H7 (cell line): ENCODE measurements at regions not wholly inside any gene's neighbourhood (a gene's known extent, or its start where the extent isn't known, plus 50 kb on each side); places are given as distances from the start of the nearest gene placed in this dataset.

Source experiments
- DNase-seq: peaks from one replicate; pipeline ENCODE4 v3.0.0; 2012
- H3K27me3 ChIP-seq: 2 replicates; pipeline ENCODE4 v1.6.0; 2011; ENCODE audit warnings: mild to moderate bottlenecking, low read length; ENCODE audit not compliant: control insufficient read depth, insufficient read depth
- H3K36me3 ChIP-seq: replicated peaks from 2 replicates; pipeline ENCODE4 v1.5.1; 2011; ENCODE audit warnings: low read length; ENCODE audit not compliant: control insufficient read depth, insufficient read depth
- H3K4me3 ChIP-seq: 2 replicates; pipeline ENCODE4 v1.5.1; 2011; ENCODE audit warnings: low read depth, mild to moderate bottlenecking, control low read depth, low read length, moderate library complexity; ENCODE audit not compliant: insufficient read depth

DNA sequence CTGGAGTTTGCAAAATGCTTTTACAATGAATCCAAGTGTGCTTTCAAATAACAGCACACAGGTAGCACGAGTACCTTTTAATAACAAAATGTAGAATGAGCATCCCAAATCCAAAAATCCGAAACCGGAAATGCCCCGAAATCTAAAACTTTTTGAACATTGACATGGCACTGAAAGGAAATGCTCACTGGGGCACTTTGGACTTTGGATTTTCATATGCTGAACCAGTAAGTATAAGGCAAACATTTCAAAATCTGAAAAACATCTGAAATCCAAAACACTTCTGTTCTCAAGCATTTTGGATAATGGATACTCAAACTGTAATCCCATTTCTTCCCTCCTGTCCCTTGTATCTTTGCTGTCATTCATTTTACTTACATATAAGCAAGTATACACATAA, 50.1 kb downstream of the GCNT4 start:
- Histone ChIP-seq H3K27me3 (no peaks in the 10 kb centered on the region), H3K4me3 (no peak overlapping the region), H3K36me3 (no peaks in the 10 kb centered on the region)
- no peak for DNase-seq

DNA sequence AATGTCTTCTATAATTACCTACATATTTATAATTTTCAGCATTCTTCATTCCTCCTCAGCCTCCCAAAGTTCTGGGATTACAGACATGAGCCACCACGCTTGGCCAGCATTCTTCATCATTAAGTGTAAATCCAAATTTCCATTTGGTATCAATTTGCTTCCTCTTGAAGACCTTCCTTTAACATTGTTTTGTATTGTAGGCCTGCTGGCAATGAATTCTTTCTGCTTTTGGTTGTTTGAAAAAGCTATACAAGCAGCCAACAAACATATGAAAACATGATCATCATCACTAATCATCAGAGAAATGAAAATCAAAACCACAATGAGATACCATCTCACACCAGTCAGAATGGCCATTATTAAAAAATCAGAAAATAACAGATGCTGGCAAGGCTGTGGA, 56.4 kb downstream of the GCNT4 start:
- Histone ChIP-seq H3K36me3 (no peaks in the 10 kb centered on the region), H3K4me3 (no peak overlapping the region), H3K27me3 (no peaks in the 10 kb centered on the region)
- no peak for DNase-seq

DNA sequence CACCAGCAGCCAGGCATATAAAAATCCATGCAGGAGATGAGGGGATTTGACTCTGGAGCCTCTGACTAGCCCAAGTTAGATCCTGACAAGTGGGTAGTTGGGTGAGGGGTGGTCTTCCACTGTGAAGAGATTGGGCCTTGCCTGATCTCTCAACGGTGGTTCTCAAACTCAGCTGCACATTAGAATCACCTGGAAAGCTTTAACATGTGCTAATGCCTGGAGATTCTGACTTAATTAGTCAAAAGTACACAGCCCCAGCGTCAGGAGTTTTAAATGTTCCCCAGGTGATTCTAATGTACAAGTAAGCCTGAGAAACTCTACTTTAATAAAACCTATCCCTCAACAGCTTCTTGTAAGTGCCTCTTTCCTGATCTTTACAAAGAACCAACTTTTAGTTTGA, 57.5 kb downstream of the GCNT4 start:
- Histone ChIP-seq H3K36me3 (no peaks in the 10 kb centered on the region), H3K4me3 (no peak overlapping the region), H3K27me3 (no peaks in the 10 kb centered on the region)
- no peak for DNase-seq

DNA sequence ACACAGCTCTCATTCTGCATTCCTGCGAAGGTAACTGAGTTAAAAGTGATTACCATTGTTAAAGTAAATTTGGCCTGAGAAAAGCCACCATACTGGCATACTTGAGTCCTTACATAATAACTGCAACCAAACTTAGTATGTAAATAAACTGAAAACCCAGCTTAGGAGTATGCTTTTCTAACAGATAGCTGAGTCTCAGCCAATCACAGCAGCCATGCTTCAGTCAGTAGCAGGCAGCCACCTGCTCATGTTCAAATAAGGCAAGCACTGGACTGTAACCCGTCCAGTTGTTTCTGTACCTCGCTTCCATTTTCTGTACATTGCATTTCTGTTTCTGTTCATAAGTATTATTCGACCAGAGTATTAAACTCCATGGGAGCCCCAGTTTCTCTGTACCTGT, 58.6 kb downstream of the GCNT4 start:
- no peak overlapping the region for H3K4me3 ChIP-seq
- DNase-seq, result no peak
- no peaks in the 10 kb centered on the region for H3K36me3 ChIP-seq
- H3K27me3 ChIP-seq, result no peaks in the 10 kb centered on the region

DNA sequence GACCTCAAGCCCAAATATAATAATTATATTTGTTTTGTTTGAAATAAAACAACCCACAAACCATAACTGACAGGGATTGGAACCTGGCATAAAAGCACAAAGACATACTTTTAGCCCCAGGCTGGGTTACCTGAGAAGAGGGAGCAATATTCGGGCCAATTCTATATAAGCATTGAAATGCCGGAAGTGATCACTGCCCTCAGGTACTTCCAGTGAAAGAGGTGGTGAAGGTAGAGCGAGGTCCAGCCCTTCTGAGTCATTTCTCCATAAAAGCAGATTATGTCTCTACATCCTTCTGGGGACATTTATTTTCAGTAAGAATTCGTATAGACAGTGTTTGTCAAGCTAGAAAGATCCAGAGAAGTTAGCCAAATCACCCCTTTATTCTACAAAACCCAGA, 59.6 kb downstream of the GCNT4 start:
- no peaks in the 10 kb centered on the region for H3K27me3 ChIP-seq
- H3K4me3 ChIP-seq, result no peak overlapping the region
- H3K36me3 ChIP-seq, result no peaks in the 10 kb centered on the region
- DNase-seq, result no peak

DNA sequence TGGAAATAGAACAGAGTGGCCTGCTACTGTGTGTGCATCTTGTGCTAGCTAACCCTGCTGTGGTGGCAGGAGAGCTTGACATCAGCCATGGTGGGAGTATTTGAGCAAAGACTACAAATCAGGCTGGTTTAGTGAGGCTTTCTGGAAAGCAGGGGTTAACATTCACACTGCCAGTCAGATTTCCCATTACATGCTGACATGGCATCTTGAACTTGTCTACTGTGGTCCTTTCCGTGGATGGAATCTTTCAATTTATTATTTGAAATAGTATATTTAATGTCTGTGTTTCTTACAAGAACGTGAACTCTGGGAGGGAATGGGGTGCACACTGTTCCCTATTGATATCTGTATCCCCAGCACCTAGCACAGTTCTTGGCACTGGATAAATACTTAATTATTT, 60.8 kb downstream of the GCNT4 start:
- Histone ChIP-seq H3K4me3 (no peak overlapping the region), H3K36me3 (no peaks in the 10 kb centered on the region), H3K27me3 (no peaks in the 10 kb centered on the region)
- DNase-seq, result no peak

DNA sequence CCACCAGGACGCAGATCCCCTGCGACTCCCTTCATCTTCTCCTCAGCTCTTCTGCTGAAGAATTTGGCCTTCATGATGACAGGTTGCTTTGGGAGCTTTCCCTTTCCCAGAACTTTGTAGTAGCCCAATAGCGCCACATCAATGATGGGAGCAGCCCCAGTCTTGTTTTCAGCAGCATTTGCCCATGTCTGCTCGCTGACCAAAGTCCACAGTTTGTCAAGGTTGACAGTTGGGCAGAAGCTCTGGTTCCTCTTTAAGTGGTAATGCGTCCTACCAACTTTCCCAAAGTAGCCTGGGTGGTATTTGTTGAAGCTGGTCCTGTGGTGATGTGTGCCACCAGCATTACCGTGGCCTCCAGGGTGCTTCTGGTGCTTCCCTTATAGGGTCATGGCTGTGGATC, 62.2 kb downstream of the GCNT4 start:
- DNase-seq, result no peak

DNA sequence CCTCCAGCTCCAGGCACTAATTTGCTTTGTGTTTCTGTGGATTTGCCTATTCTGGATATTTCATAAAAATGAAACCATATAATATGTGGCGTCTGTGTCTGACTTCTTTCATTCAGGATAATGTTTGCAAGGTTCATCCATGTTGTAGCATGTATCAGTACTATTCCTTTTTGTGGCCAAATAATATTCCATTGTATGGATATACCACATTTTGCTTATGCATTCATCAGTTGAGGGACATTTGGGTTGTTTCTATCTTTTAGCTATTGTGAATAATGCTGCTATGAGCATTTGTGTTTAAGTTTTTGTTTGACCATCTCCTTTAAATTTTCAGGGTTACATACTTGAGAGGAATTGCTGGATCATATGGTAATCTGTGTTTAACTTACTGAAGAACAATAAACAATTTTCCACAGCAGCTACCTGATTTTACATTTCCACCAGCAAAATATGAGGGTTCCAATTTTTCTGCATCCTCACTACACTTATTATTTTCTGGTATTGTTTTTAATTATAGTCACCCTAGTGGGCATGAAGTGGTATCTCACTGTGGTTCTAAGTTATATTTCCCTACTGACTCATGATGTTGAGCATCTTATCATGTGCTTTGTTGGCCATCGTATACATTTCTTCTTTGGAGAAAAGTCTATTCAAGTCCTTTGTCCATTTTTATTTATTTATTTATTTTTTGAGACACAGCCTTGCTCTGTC, 63.9 kb downstream of the GCNT4 start:
- Histone ChIP-seq H3K36me3 (no peaks in the 10 kb centered on the region), H3K27me3 (no peaks in the 10 kb centered on the region), H3K4me3 (no peak overlapping the region)
- no peak for DNase-seq

More for the DNA sequence above, 62.2 kb downstream of the GCNT4 start:
- no peaks in the 10 kb centered on the region for H3K36me3 ChIP-seq
- H3K27me3 ChIP-seq, result no peaks in the 10 kb centered on the region
- H3K4me3 ChIP-seq, result no peak overlapping the region

DNA sequence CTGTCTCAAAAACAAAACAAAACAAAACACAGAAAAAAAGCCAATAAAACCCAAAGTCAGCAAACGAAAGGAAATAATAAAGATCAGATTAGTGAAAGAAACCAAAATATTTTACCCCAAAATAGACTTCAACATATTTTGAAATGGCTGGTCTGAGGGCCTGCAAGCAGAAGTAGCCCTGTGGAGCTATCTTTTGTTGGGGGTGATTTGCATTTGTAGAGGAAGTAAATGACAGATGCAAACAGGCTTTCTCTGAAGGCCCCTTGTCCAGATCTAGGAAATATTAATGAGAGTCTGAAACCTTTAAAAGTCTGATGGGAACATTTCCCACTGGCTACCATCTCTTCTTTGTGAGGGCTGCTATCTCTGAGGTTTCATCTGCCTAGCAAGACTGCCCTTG, 74.0 kb downstream of the GCNT4 start:
- H3K27me3 ChIP-seq, result no peaks in the 10 kb centered on the region
- H3K36me3 ChIP-seq, result no peaks in the 10 kb centered on the region
- H3K4me3 ChIP-seq, result no peak overlapping the region
- DNase-seq, result no peak

DNA sequence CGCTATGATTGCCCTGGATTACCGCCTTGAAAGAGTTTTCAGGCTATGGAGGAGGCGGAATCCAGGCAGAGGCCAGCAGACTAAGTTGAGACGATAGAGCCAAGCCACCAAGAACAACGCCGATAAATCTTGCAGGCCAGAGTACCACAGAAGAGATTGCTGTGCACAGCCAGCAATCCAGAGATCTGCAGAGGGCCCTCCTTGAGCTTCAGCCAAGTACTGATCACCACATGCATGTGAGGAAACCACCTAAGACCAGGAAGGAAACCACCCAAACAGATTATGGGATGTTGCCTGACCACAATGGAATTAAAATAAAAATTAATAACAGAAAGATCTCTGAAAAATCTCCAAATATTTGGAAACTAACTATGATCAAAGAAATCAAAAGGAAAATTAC, 74.9 kb downstream of the GCNT4 start:
- no peak overlapping the region for H3K4me3 ChIP-seq
- H3K36me3 ChIP-seq, result no peaks in the 10 kb centered on the region
- no peak for DNase-seq
- H3K27me3 ChIP-seq, result no peaks in the 10 kb centered on the region

DNA sequence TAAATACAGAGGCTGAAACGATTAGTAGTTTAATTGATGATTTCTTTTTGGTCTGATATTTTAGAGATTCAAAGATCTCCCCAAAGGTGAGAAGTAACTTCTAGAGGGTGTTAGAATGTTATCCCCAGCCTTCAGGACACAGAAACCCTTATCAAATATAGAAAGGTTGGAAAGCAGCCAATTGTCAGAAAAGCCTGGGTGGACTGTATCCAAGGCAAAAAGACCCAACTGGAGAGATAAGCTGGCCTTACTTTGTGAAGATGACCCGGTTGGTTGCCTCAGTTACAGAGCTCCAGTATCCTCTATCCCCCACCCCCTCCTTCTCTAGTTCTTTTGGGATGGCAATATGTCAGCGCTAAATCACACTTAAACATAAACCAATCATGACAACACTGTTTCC, 75.7 kb downstream of the GCNT4 start:
- Histone ChIP-seq H3K36me3 (no peaks in the 10 kb centered on the region), H3K4me3 (no peak overlapping the region), H3K27me3 (no peaks in the 10 kb centered on the region)
- no peak for DNase-seq

DNA sequence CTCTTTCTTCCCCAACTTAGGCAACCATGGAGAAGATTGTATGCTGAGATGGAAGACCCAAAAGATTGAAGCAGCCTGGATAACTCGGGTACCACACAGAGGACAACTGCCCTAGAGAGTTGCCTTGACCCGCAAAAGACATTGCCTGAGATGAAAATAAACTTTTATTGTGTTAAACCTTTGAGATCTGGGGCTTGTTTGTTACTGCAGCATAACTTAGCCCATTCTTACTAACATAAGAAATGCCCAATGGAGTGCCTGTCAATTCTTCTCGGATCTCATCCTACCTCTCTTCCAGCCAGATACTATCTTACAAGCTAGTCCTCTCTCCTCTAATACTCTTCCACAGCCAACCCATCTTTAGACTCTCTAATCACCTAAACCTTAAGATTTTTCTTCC, 76.8 kb downstream of the GCNT4 start:
- H3K4me3 ChIP-seq, result no peak overlapping the region
- no peaks in the 10 kb centered on the region for H3K27me3 ChIP-seq
- H3K36me3 ChIP-seq, result no peaks in the 10 kb centered on the region
- DNase-seq, result no peak

DNA sequence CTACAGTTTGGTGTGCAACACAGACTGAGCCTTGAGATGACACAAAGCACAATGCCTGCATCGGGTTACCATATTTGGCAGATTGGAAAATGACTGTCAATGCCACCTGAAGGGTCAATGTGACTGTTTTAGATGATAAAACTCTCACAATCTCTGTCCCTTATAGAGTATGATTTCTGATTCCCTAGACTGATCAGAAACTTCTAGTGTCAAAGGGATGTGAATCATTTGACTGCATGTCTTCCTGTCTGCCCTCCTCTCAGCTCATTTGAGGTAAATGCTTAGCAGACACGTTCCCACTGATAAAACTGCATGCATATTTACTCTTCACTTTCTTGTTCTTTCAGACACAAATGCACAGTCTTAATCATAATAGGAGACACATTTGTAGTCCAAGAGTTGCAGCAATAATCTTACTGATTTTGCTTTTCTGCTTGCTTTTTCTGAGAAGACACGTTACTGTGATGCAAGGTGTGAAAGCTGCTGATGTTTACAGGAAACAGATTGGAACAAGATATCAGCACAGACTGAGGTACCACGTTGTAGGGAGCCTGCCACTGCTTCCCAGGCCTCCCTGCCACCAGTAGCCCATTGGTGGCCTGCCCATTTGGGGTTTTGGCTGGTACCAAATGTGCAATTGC, 77.8 kb downstream of the GCNT4 start:
- no peak for DNase-seq
- Histone ChIP-seq H3K4me3 (no peak overlapping the region), H3K27me3 (no peaks in the 10 kb centered on the region), H3K36me3 (no peaks in the 10 kb centered on the region)

DNA sequence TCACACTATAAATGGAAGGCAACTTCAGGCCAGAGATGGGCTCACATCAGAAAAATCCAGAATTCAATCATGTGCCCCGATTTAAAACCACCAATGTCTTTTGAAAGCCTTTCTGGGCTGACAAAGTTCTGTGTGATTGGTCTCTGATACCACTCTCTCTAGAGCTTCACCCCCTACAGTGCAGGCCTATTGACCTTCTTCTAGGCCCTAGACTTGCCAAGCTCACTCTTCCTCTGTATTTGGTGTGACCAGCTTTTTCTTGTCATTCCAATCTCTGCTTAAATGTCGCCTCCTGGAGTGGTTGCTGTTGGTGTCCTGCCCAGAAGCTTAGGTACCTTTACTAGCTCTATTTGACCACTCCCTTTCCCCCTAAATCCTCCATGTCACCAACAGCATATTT, 78.7 kb downstream of the GCNT4 start:
- no peaks in the 10 kb centered on the region for H3K27me3 ChIP-seq
- no peaks in the 10 kb centered on the region for H3K36me3 ChIP-seq
- DNase-seq, result peak; percentile 4
- no peak overlapping the region for H3K4me3 ChIP-seq

DNA sequence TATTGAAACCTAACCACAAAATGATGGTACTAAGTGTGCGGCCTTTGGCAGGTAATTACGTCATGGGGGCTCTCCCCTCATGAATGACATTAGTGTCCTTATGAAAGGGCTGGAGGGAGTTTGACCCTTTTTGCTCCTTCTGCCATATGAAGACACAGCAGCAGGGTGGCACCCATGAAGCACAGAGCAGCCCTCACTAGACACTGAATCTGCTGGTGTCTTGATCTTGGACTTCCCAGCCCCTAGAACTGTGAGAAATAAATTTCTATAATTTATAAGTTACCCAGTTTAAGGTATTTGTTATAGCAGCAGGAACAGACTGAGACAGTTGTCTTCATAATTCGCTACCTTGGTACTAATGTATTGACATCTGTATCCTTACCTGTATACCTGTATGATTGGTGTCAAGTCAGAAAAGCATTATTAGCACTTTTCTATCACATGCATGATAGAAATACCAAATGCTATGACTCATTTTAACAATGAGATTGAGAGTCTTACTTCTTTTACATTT, 80.4 kb downstream of the GCNT4 start:
- DNase-seq, result no peak
- Histone ChIP-seq H3K27me3 (no peaks in the 10 kb centered on the region), H3K4me3 (no peak overlapping the region), H3K36me3 (no peaks in the 10 kb centered on the region)
